ENCODE measurements at regions not wholly inside any gene's neighbourhood (a gene's known extent, or its start where the extent isn't known, plus 50 kb on each side); places are given as distances from the start of the nearest gene placed in this dataset.
"Not testable (repeated sequence)": the region's sequence is repeated elsewhere in the genome, so short reads cannot be mapped to it uniquely, and the experiment has no call there.

GRCh38 chr6:102928109-102928508 lies 1534.6 kb downstream of the GRIK2 start:
- no peak for DNase-seq (ENCODE audit: low read depth, low spot score)

GRCh38 chr6:102918161-102918560 lies 1524.7 kb downstream of the GRIK2 start:
- DNase-seq (ENCODE audit: low read depth, low spot score): no peak

GRCh38 chr6:102911571-102911970 lies 1518.1 kb downstream of the GRIK2 start:
- no peak for DNase-seq (ENCODE audit: low read depth, low spot score)

- not testable (repeated sequence) for DNase-seq (ENCODE audit: low read depth, low spot score)
These were observed 1517.2 kb downstream of the GRIK2 start for GRCh38 chr6:102910701-102911139.

GRCh38 chr6:102907181-102907580 lies 1513.7 kb downstream of the GRIK2 start:
- no peak for DNase-seq (ENCODE audit: low read depth, low spot score)

- no peak for DNase-seq (ENCODE audit: low read depth, low spot score)
These were observed 1509.0 kb downstream of the GRIK2 start for GRCh38 chr6:102902471-102902870.

- DNase-seq (ENCODE audit: low read depth, low spot score): no peak
These were observed 1502.2 kb downstream of the GRIK2 start for GRCh38 chr6:102895683-102896082.

- no peak for DNase-seq (ENCODE audit: low read depth, low spot score)
These were observed 1491.7 kb downstream of the GRIK2 start for GRCh38 chr6:102885165-102885564.

- no peak for DNase-seq (ENCODE audit: low read depth, low spot score)
These were observed 1459.9 kb downstream of the GRIK2 start for GRCh38 chr6:102853249-102853955.

GRCh38 chr6:102848796-102849195 lies 1455.3 kb downstream of the GRIK2 start:
- no peak for DNase-seq (ENCODE audit: low read depth, low spot score)

GRCh38 chr6:102848210-102848609 lies 1454.7 kb downstream of the GRIK2 start:
- DNase-seq (ENCODE audit: low read depth, low spot score): no peak

GRCh38 chr6:102841060-102841459 lies 1447.6 kb downstream of the GRIK2 start:
- DNase-seq (ENCODE audit: low read depth, low spot score): no peak

- no peak for DNase-seq (ENCODE audit: low read depth, low spot score)
These were observed 1438.5 kb downstream of the GRIK2 start for GRCh38 chr6:102832021-102832420.

GRCh38 chr6:102820098-102820497 lies 1426.6 kb downstream of the GRIK2 start:
- DNase-seq (ENCODE audit: low read depth, low spot score): no peak

- no peak for DNase-seq (ENCODE audit: low read depth, low spot score)
These were observed 1421.7 kb downstream of the GRIK2 start for GRCh38 chr6:102815207-102815606.

- DNase-seq (ENCODE audit: low read depth, low spot score): no peak
These were observed 1420.2 kb downstream of the GRIK2 start for GRCh38 chr6:102813489-102814275.

- no peak for DNase-seq (ENCODE audit: low read depth, low spot score)
These were observed 1418.7 kb downstream of the GRIK2 start for GRCh38 chr6:102812242-102812641.

- not testable (repeated sequence) for DNase-seq (ENCODE audit: low read depth, low spot score)
These were observed 1415.5 kb downstream of the GRIK2 start for GRCh38 chr6:102808944-102809505.

GRCh38 chr6:102799051-102799450 lies 1405.5 kb downstream of the GRIK2 start:
- DNase-seq (ENCODE audit: low read depth, low spot score): no peak

- no peak for DNase-seq (ENCODE audit: low read depth, low spot score)
These were observed 1405.1 kb downstream of the GRIK2 start for GRCh38 chr6:102798636-102799035.

GRCh38 chr6:102793752-102794151 lies 1400.2 kb downstream of the GRIK2 start:
- DNase-seq (ENCODE audit: low read depth, low spot score): no peak

- DNase-seq (ENCODE audit: low read depth, low spot score): no peak
These were observed 1380.8 kb downstream of the GRIK2 start for GRCh38 chr6:102774326-102774725.

- DNase-seq (ENCODE audit: low read depth, low spot score): no peak
These were observed 1380.1 kb downstream of the GRIK2 start for GRCh38 chr6:102773636-102774035.
